H9 (cell line): ENCODE measurements at regions not wholly inside any gene's neighbourhood (a gene's known extent, or its start where the extent isn't known, plus 50 kb on each side); places are given as distances from the start of the nearest gene placed in this dataset.

ENCODE experiments used
- DNase-seq: peaks from one replicate; pipeline ENCODE4 v3.0.0-alpha.2; 2017
- H2AFZ ChIP-seq: one replicate; pipeline ENCODE4 v1.6.1; 2013; ENCODE audit warnings: mild to moderate bottlenecking, low read length, control low read depth, moderate library complexity
- H2AK5ac ChIP-seq: 2 replicates; pipeline ENCODE4 v1.6.1; 2013; ENCODE audit warnings: low read length, control low read depth, mixed read lengths; ENCODE audit not compliant: insufficient read length
- H2BK120ac ChIP-seq: one replicate; pipeline ENCODE4 v1.6.1; 2013; ENCODE audit warnings: low read depth, mild to moderate bottlenecking, low read length, control low read depth, inconsistent platforms; ENCODE audit not compliant: poor library complexity, severe bottlenecking
- H2BK12ac ChIP-seq: 2 replicates; pipeline ENCODE4 v1.6.1; 2013; ENCODE audit warnings: low read length, control low read depth, mixed read lengths, low read depth; ENCODE audit not compliant: insufficient read length
- H2BK15ac ChIP-seq: 2 replicates; pipeline ENCODE4 v1.6.1; 2013; ENCODE audit warnings: low read depth, low read length, control low read depth
- H2BK20ac ChIP-seq: one replicate; pipeline ENCODE4 v1.6.1; 2013; ENCODE audit warnings: low read depth, mild to moderate bottlenecking, low read length, control low read depth, inconsistent platforms; ENCODE audit not compliant: poor library complexity, severe bottlenecking
- H2BK5ac ChIP-seq: 2 replicates; pipeline ENCODE4 v1.6.1; 2013; ENCODE audit warnings: low read length, control low read depth, mixed read lengths; ENCODE audit not compliant: insufficient read length
- H3K14ac ChIP-seq: 2 replicates; pipeline ENCODE4 v1.6.1; 2013; ENCODE audit warnings: low read length, control low read depth; ENCODE audit not compliant: insufficient read depth
- H3K18ac ChIP-seq: 2 replicates; pipeline ENCODE4 v1.6.1; 2013; ENCODE audit warnings: low read depth, mild to moderate bottlenecking, mixed read lengths, low read length, control low read depth; ENCODE audit not compliant: insufficient read length
- H3K23ac ChIP-seq: 2 replicates; pipeline ENCODE4 v1.6.1; 2013; ENCODE audit warnings: low read length, control low read depth, mixed read lengths, low read depth; ENCODE audit not compliant: insufficient read length
- H3K23me2 ChIP-seq: 2 replicates; pipeline ENCODE4 v1.6.1; 2013; ENCODE audit warnings: low read depth, mild to moderate bottlenecking, mixed read lengths, low read length, control low read depth; ENCODE audit not compliant: insufficient read length, poor library complexity, severe bottlenecking
- H3K27ac ChIP-seq: 2 replicates; pipeline ENCODE4 v1.5.1; 2013; ENCODE audit warnings: low read length, control low read depth, mixed read lengths, low read depth; ENCODE audit not compliant: insufficient read length
- H3K27me3 ChIP-seq: 2 replicates; pipeline ENCODE4 v1.6.1; 2013; ENCODE audit warnings: low read length, control low read depth, inconsistent platforms; ENCODE audit not compliant: insufficient read depth
- H3K4ac ChIP-seq: 2 replicates; pipeline ENCODE4 v1.6.1; 2013; ENCODE audit warnings: low read depth, mild to moderate bottlenecking, control low read depth, inconsistent platforms, low read length, moderate library complexity
- H3K4me1 ChIP-seq: 2 replicates; pipeline ENCODE4 v1.6.1; 2013; ENCODE audit warnings: low read length, control low read depth, inconsistent platforms; ENCODE audit not compliant: insufficient read depth
- H3K4me2 ChIP-seq: 2 replicates; pipeline ENCODE4 v1.6.1; 2013; ENCODE audit warnings: low read length, control low read depth, mixed read lengths; ENCODE audit not compliant: insufficient read length, insufficient read depth
- H3K56ac ChIP-seq: 2 replicates; pipeline ENCODE4 v1.6.1; 2013; ENCODE audit warnings: low read depth, mild to moderate bottlenecking, mixed read lengths, low read length, control low read depth; ENCODE audit not compliant: insufficient read length
- H3K79me1 ChIP-seq: 2 replicates; pipeline ENCODE4 v1.6.1; 2013; ENCODE audit warnings: low read depth, mild to moderate bottlenecking, moderate library complexity, low read length, control low read depth, inconsistent platforms; ENCODE audit not compliant: insufficient read depth, poor library complexity, severe bottlenecking
- H3K79me2 ChIP-seq: 2 replicates; pipeline ENCODE4 v1.6.1; 2013; ENCODE audit warnings: low read length, control low read depth, inconsistent platforms; ENCODE audit not compliant: insufficient read depth
- H3K9ac ChIP-seq: 2 replicates; pipeline ENCODE4 v1.6.1; 2013; ENCODE audit warnings: low read length, control low read depth, mixed read lengths; ENCODE audit not compliant: insufficient read length; ENCODE audit errors: extremely low read depth
- H3K9me3 ChIP-seq: one replicate; pipeline ENCODE4 v1.6.1; 2013; ENCODE audit warnings: low read depth, low read length, inconsistent platforms; ENCODE audit not compliant: control insufficient read depth
- H3T11ph ChIP-seq: one replicate; pipeline ENCODE4 v1.6.1; 2013; ENCODE audit warnings: mild to moderate bottlenecking, low read length, control low read depth, inconsistent platforms
- H4K20me1 ChIP-seq: one replicate; pipeline ENCODE4 v1.6.1; 2013; ENCODE audit not compliant: control insufficient read depth, insufficient read length, insufficient read depth
- H4K5ac ChIP-seq: 2 replicates; pipeline ENCODE4 v1.6.1; 2013; ENCODE audit warnings: low read depth, mild to moderate bottlenecking, mixed read lengths, low read length, control low read depth; ENCODE audit not compliant: insufficient read length
- H4K8ac ChIP-seq: replicated peaks from 2 replicates; pipeline ENCODE4 v1.6.1; 2013; ENCODE audit warnings: low read length, control low read depth, mixed read lengths, low read depth; ENCODE audit not compliant: insufficient read length
- H4K91ac ChIP-seq: 2 replicates; pipeline ENCODE4 v1.6.1; 2013; ENCODE audit warnings: low read depth, mild to moderate bottlenecking, moderate library complexity, mixed read lengths, low read length, control low read depth; ENCODE audit not compliant: insufficient read length
- H3K27ac Mint-ChIP-seq, 3 experiments: 2 replicates in 2 of 3; 3 replicates in 1 of 3; pipeline ENCODE4 v1.8.0; 2020 to 2021; ENCODE audit warnings: mixed read lengths in 3 of 3, mild to moderate bottlenecking in 1 of 3, moderate library complexity in 1 of 3
- H3K27me3 Mint-ChIP-seq: 2 replicates; pipeline ENCODE4 v1.8.0; 2021; ENCODE audit warnings: low read depth, mild to moderate bottlenecking, moderate library complexity, mixed read lengths
- H3K36me3 Mint-ChIP-seq, 3 experiments: 2 replicates in 2 of 3; 3 replicates in 1 of 3; pipeline ENCODE4 v1.8.0; 2020 to 2021; ENCODE audit warnings: low read depth in 3 of 3, mixed read lengths in 3 of 3; ENCODE audit not compliant: insufficient read depth in 1 of 3
- H3K4me1 Mint-ChIP-seq, 2 experiments: 2 replicates each; pipeline ENCODE4 v1.8.0; 2020; ENCODE audit warnings: mixed read lengths in 2 of 2
- H3K4me3 Mint-ChIP-seq, 2 experiments: 2 replicates in 1 of 2; 3 replicates in 1 of 2; pipeline ENCODE4 v1.8.0; 2020 to 2021; ENCODE audit warnings: mild to moderate bottlenecking in 2 of 2, mixed read lengths in 2 of 2, moderate library complexity in 1 of 2
- H3K9me3 Mint-ChIP-seq, 2 experiments: 2 replicates in 1 of 2; 3 replicates in 1 of 2; pipeline ENCODE4 v1.8.0; 2020; ENCODE audit warnings: mild to moderate bottlenecking in 2 of 2, mixed read lengths in 2 of 2, moderate library complexity in 1 of 2
- WGBS: extraction: QIAGEN DNeasy Blood & Tissue Kit; methylation state at CpG from one replicate; pipeline ENCODE4 v1.1.7; 2013; ENCODE audit warnings: missing lambda C conversion rate, low lambda C conversion rate, mixed read lengths; ENCODE audit not compliant: insufficient read length; ENCODE audit errors: extremely low coverage; 5-methylcytosine and 5-hydroxymethylcytosine counted together
- TF ChIP-seq, protein P1 (sequence below): fragments of 200-600 bp; sonication (generic); conservative IDR thresholded peaks from 3 replicates; pipeline ENCODE4 v1.8.0; 2021; ENCODE audit warnings: antibody characterized with exemption, mild to moderate bottlenecking

GRCh38 chr1:87647430-87648177, 318.9 kb downstream of the LMO4 start:
- Histone ChIP-seq H4K20me1 (no peaks in the 10 kb centered on the region), H2BK20ac (no peak overlapping the region), H3K14ac (no peak overlapping the region), H2BK15ac (no peak overlapping the region), H3K9ac (no peak overlapping the region), H2AK5ac (no peak overlapping the region), H3K18ac (no peak overlapping the region), H3K79me1 (no peaks in the 10 kb centered on the region), H3K27ac (no peak overlapping the region), H3K79me2 (no peaks in the 10 kb centered on the region), H3K27me3 (no peaks in the 10 kb centered on the region), H3K23ac (no peak overlapping the region), H4K5ac (no peak overlapping the region), H3K56ac (no peak overlapping the region), H4K8ac (no peak overlapping the region), H3K4ac (no peak overlapping the region), H3K9me3 (no peaks in the 10 kb centered on the region), H2BK12ac (no peak overlapping the region), H3K4me2 (no peak overlapping the region), H3T11ph (no peak overlapping the region), H4K91ac (no peak overlapping the region), H3K23me2 (no peaks in the 10 kb centered on the region), H2AFZ (no peak overlapping the region), H2BK120ac (no peak overlapping the region), H2BK5ac (no peak overlapping the region), H3K4me1 (no peaks in the 10 kb centered on the region)
- H3K36me3 Mint-ChIP-seq: no peaks in the 10 kb centered on the region
- no peak overlapping the region for H3K4me3 Mint-ChIP-seq
- TF ChIP-seq, protein P1, sequence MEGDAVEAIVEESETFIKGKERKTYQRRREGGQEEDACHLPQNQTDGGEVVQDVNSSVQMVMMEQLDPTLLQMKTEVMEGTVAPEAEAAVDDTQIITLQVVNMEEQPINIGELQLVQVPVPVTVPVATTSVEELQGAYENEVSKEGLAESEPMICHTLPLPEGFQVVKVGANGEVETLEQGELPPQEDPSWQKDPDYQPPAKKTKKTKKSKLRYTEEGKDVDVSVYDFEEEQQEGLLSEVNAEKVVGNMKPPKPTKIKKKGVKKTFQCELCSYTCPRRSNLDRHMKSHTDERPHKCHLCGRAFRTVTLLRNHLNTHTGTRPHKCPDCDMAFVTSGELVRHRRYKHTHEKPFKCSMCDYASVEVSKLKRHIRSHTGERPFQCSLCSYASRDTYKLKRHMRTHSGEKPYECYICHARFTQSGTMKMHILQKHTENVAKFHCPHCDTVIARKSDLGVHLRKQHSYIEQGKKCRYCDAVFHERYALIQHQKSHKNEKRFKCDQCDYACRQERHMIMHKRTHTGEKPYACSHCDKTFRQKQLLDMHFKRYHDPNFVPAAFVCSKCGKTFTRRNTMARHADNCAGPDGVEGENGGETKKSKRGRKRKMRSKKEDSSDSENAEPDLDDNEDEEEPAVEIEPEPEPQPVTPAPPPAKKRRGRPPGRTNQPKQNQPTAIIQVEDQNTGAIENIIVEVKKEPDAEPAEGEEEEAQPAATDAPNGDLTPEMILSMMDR: no peak
- no peak for DNase-seq
- WGBS: no CpG with 5 or more reads among the region's 6 CpGs
- H3K27ac Mint-ChIP-seq: no peak overlapping the region
- H3K9me3 Mint-ChIP-seq: no peaks in the 10 kb centered on the region
- no peaks in the 10 kb centered on the region for H3K27me3 Mint-ChIP-seq
- H3K4me1 Mint-ChIP-seq: peaks cover 28% of the 10 kb centered on the region in 2 experiments
